ENCODE measurements at regions not wholly inside any gene's neighbourhood (a gene's known extent, or its start where the extent isn't known, plus 50 kb on each side); places are given as distances from the start of the nearest gene placed in this dataset.

DNA sequence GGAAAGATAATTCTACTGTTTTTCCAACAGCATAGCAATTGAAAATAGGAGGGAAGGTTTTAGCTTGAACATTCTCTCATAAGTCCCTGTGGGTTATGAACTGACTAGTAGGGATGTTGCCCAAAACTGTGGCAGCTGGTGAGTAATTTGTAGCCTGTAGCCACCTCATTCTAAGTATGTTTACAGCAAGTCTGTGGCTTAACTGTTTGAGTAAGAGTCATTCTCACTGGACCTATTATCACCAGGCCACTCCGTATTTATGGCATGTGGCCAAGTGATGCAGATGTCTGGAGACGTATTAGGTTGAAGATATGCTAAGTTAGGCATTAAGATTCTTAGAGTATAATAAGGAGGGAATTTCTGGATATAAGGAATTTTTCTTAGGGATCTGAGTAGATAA lies 458.3 kb downstream of the ETNK1 start:
- Histone ChIP-seq H3K36me3 (no peaks in the 10 kb centered on the region), H3K27ac (no peak overlapping the region), H3K27me3 (no peaks in the 10 kb centered on the region), H3K9me3 (no peaks in the 10 kb centered on the region), H3K4me3 (no peak overlapping the region), H3K4me1 (no peaks in the 10 kb centered on the region)
- no peak for DNase-seq (ENCODE audit: low spot score)
- TF ChIP-seq, protein P1, sequence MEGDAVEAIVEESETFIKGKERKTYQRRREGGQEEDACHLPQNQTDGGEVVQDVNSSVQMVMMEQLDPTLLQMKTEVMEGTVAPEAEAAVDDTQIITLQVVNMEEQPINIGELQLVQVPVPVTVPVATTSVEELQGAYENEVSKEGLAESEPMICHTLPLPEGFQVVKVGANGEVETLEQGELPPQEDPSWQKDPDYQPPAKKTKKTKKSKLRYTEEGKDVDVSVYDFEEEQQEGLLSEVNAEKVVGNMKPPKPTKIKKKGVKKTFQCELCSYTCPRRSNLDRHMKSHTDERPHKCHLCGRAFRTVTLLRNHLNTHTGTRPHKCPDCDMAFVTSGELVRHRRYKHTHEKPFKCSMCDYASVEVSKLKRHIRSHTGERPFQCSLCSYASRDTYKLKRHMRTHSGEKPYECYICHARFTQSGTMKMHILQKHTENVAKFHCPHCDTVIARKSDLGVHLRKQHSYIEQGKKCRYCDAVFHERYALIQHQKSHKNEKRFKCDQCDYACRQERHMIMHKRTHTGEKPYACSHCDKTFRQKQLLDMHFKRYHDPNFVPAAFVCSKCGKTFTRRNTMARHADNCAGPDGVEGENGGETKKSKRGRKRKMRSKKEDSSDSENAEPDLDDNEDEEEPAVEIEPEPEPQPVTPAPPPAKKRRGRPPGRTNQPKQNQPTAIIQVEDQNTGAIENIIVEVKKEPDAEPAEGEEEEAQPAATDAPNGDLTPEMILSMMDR (IDR thresholded peaks at IDR 0.05), result no peak

DNA sequence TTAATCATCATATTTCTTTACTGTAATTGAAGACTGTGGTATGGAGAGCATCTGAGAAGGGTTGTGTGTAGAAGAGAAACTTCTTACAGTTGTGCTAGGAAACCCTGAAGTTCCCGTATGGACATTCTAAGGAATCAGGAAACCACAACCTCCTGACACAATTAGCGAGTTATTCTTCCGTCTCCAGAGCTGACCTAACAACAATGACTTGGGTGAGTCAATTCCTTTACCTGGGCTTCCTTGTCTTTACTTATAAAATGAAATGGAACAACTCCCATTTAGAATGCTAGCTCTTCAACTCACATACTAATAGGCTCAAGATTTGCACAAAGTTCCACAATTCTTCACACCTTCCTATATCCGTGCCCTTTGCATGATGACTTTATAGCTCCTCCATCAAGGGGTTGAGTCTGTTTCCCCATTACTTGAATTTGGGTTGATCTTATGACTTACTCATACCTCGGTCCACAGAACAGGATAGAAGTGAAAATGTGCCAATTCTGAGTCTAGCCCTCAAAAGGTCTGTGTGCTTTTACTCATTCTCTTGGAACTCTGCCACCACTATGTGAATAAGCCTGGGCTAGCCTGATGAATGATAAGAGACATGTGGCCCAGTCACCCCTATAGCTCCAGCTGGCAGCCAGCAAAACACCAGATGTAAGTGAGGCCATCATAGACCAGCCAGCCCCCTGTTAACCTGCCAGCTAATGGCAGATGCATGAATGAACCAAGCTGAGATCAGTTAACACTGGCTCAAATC lies 459.4 kb downstream of the ETNK1 start:
- peaks cover 0 to 6% of the 10 kb centered on the region in 2 donors for H3K9me3 ChIP-seq
- DNase-seq (ENCODE audit: low spot score), result no peak
- H3K36me3 ChIP-seq, result no peaks in the 10 kb centered on the region
- no peaks in the 10 kb centered on the region for H3K27me3 ChIP-seq
- TF ChIP-seq, protein P1 (IDR thresholded peaks at IDR 0.05), result no peak
- H3K4me3 ChIP-seq, result no peak overlapping the region
- H3K27ac ChIP-seq, result no peak overlapping the region
- H3K4me1 ChIP-seq, result no peaks in the 10 kb centered on the region

DNA sequence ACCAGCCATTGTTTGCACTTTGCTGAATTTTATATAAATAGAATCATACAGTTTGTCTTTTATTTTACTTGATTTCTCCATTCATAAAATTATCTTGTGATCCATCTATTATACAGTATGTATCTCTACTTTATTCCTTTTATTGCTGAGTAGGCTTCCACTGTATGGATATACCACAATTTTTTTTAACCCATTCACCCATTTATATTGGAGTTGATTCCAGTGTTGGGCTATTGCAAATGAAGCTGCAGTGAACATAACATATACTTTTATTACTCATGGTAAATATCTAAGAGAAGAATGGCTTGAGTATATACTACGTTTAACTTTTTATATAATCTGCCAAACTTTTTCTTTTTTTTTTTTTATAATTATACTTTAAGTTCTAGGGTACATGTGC lies 463.6 kb downstream of the ETNK1 start:
- no peaks in the 10 kb centered on the region for H3K4me1 ChIP-seq
- H3K27ac ChIP-seq, result no peak overlapping the region
- H3K27me3 ChIP-seq, result no peaks in the 10 kb centered on the region
- no peaks in the 10 kb centered on the region for H3K36me3 ChIP-seq
- TF ChIP-seq, protein P1 (IDR thresholded peaks at IDR 0.05), result no peak
- H3K9me3 ChIP-seq, result peaks cover 0 to 6% of the 10 kb centered on the region in 2 donors
- no peak for DNase-seq (ENCODE audit: low spot score)
- H3K4me3 ChIP-seq, result no peak overlapping the region

DNA sequence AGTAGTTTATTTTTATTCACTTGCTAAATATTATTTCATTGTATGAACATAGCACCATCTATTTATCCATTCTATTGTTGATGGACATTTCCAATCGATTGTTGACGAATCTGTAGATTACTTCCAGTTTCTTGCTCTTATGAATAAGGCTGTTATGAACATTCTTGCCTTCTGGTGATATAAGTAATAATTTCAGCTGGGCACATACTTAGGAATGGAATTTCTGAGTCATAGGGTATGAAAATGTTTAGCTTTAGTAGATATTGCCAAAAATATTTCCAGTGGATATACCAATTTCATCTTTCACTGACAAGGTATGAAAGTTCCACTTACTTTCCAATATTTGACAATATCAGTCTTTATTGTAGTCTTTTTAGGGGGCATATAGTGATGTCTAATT lies 468.5 kb downstream of the ETNK1 start:
- Histone ChIP-seq H3K4me3 (no peak overlapping the region), H3K4me1 (no peaks in the 10 kb centered on the region), H3K9me3 (peaks cover 0 to 4% of the 10 kb centered on the region in 2 donors), H3K27me3 (no peaks in the 10 kb centered on the region), H3K36me3 (no peaks in the 10 kb centered on the region), H3K27ac (no peak overlapping the region)
- DNase-seq (ENCODE audit: low spot score), result no peak
- TF ChIP-seq, protein P1 (IDR thresholded peaks at IDR 0.05), result no peak

DNA sequence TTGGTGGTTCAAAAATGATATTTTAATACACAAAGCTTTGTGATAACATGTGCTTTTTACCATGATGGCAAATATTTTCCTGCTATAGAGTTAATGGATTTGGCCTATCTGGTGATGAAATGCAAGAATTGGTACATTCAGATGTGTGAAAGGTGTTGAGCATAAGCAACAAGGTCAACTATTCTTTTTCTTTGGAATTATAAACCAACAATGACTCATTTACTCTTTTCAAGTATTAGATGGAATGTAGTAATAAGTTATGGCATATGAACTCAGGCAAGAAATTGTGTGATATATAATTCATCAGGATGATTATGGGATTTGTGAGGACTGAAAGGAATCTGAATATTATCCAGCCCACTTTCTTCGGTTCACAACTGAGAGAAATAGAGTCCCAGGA lies 471.4 kb downstream of the ETNK1 start:
- Histone ChIP-seq H3K27ac (no peak overlapping the region), H3K27me3 (no peaks in the 10 kb centered on the region), H3K4me1 (no peaks in the 10 kb centered on the region), H3K9me3 (no peaks in the 10 kb centered on the region), H3K36me3 (no peaks in the 10 kb centered on the region), H3K4me3 (no peak overlapping the region)
- no peak for DNase-seq (ENCODE audit: low spot score)
- TF ChIP-seq, protein P1 (IDR thresholded peaks at IDR 0.05), result no peak

DNA sequence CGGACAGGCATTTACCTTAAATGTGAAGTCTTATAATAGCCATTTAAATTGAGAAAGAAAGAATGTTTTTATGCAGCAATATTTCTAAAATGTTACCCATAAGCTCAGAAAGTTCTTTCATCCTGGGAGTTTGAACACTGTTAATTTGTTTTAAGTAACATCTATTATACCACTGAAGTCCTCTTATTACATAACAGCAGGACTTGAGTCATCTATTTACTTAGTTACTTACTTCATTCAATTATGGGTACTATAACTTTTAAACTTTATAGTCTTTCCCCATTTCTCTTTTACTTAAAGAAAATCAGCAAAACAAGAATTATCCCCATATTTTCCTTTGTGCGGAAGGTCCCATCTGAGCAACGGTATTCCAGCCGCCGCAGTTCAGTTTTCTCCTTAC lies 473.1 kb downstream of the ETNK1 start:
- no peaks in the 10 kb centered on the region for H3K9me3 ChIP-seq
- no peaks in the 10 kb centered on the region for H3K36me3 ChIP-seq
- TF ChIP-seq, protein P1 (IDR thresholded peaks at IDR 0.05), result no peak
- DNase-seq (ENCODE audit: low spot score), result no peak
- H3K4me3 ChIP-seq, result no peak overlapping the region
- no peaks in the 10 kb centered on the region for H3K27me3 ChIP-seq
- H3K27ac ChIP-seq, result no peak overlapping the region
- no peaks in the 10 kb centered on the region for H3K4me1 ChIP-seq

Measured in right atrium auricular region (tissue), 2 donors.